Fibroblast of pulmonary artery (primary cell): ENCODE measurements at regions not wholly inside any gene's neighbourhood (a gene's known extent, or its start where the extent isn't known, plus 50 kb on each side); places are given as distances from the start of the nearest gene placed in this dataset.

ENCODE experiments used
- DNase-seq: peaks from one replicate; pipeline ENCODE4 v3.0.0-alpha.2; 2010; ENCODE audit warnings: low read depth
- H3K4me3 ChIP-seq: replicated peaks from 2 replicates; pipeline ENCODE4 v1.5.1; 2011; ENCODE audit warnings: low read depth, mild to moderate bottlenecking, control low read depth, low read length, moderate library complexity
- TF ChIP-seq, protein P1 (sequence below): IDR thresholded peaks from 2 replicates; pipeline ENCODE4 v1.5.1; 2011; ENCODE audit warnings: mild to moderate bottlenecking, control low read depth, low read length, inconsistent platforms; ENCODE audit errors: missing control alignments

DNA sequence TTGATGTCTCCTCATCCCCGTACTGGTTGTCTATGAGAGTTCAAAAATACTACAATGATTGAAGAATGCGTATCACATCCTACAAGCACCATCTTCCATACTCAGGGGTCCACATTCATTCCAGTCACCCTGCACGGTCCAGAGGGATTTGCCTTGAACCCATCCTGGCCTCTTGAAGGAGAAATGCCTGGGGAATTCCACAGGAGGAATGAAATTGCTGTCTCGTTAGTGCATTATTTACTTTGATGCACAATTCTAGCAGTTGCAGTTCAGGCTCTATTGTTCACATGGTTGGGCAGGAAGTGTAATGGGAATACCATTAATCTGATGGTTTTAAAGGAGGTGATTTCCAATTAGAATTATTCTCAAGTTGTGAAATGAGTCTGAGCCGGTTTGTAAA, 369.1 kb upstream of the XYLT1 start:
- H3K4me3 ChIP-seq, result no peak overlapping the region
- TF ChIP-seq, protein P1, sequence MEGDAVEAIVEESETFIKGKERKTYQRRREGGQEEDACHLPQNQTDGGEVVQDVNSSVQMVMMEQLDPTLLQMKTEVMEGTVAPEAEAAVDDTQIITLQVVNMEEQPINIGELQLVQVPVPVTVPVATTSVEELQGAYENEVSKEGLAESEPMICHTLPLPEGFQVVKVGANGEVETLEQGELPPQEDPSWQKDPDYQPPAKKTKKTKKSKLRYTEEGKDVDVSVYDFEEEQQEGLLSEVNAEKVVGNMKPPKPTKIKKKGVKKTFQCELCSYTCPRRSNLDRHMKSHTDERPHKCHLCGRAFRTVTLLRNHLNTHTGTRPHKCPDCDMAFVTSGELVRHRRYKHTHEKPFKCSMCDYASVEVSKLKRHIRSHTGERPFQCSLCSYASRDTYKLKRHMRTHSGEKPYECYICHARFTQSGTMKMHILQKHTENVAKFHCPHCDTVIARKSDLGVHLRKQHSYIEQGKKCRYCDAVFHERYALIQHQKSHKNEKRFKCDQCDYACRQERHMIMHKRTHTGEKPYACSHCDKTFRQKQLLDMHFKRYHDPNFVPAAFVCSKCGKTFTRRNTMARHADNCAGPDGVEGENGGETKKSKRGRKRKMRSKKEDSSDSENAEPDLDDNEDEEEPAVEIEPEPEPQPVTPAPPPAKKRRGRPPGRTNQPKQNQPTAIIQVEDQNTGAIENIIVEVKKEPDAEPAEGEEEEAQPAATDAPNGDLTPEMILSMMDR, result no peak
- no peak for DNase-seq

DNA sequence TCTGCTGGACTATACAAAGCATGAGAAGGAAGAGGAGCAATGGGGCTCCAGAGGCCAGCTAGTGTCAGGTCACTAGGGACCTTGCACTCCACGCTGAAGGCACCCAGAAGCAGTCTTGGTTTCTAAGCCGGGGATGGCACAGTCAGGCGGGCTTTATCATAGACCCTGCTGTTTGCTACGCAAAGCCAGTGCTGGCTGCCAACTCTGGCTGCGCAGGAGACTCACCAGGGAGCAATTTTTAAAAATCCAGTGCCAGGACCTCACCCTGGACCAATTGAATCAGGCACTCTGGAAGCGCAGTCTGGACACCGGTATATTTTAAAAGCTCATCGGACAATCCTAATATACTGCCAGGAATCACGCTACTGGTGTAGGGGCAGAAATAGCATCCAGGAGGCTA, 368.5 kb upstream of the XYLT1 start:
- TF ChIP-seq, protein P1, result no peak
- DNase-seq, result no peak
- no peak overlapping the region for H3K4me3 ChIP-seq

DNA sequence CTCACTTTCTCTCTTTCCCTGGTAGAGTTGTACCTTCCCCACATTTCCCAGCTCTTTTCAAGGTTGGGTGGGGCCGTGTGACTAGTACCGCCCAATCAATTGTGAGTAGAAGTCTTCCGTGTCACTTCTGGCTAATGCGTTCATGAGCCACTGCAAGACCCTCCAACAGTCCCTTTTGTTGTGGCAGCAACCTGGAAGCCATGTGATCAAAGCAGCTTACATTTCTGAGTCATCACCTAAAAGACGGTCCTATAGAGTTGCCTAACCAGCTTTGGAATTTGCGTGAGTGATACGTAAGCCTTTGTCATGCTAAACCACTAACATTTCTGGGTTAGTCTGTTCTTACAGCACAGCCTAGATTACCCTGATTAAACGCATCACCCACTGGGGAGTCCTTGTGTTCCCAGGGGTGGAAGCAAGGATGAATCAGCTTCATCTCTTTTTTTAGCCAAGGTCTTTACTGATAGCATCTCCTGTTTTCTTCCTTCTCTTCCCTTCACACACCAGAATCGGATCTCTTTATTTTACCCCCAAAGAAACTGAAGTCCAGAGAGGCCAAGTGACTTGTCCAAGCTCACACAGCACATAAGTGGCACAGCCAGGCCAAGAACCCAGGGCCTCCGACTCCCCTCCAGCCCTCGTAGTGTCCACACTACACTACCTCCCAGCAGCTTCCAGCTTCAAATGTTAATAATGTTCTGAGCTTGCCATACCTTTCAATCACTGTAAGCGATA, 366.3 kb upstream of the XYLT1 start:
- peak; percentile 48 for DNase-seq

DNA sequence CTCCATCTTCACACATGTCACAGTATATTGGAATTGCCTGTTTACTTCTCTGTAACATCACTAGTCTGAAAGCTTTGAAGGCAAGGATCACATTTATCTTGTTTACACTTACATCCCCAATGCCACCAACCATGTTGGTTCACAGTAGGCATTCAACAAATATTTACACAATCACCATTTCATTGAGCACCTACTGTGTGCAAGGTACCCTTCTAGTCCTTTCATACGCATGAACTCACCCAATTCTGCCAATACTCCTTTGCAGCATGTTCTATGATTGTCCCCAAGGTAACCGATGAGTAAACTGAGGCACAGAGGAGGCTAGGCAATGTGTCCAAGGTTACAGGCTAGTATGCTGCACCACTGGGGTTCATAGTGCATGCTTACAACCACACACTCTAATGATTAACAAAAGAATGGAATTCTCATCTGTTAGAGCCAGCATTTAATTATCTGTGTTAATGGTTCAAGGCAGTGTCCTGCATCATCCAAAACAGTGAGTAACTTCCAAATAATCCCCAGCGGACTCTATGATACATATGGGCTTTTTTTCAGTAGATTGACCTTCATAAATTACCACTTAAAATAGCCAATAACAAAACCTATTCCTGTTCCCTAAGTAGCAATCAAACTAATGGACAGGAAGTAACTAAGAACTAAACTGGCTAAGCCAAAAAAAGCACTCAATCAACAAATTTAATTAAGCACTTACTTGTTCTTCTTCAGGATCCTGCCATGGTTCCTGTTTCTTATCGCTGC, 364.5 kb upstream of the XYLT1 start:
- TF ChIP-seq, protein P1, result no peak
- no peak for DNase-seq
- no peak overlapping the region for H3K4me3 ChIP-seq

More for the DNA sequence above, 366.3 kb upstream of the XYLT1 start:
- H3K4me3 ChIP-seq, result no peak overlapping the region
- TF ChIP-seq, protein P1, result no peak

DNA sequence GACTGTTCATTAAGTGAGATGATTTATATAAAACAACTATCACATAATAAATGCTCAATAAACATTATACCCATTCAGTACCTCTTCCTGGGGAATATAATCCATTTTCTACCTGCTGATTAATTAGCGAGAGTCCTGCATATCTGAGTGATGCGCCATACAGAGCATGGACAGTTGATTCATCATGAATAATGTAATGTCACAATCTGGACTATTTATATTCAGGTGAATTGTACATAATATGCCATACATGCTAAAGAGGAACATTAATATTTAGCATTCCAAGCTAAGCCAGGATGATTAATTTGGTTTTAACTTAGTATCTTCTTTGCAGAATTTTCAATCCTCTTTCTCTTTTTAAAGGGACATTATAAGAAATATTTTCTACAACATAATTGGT, 362.0 kb upstream of the XYLT1 start:
- no peak overlapping the region for H3K4me3 ChIP-seq
- TF ChIP-seq, protein P1, result no peak
- DNase-seq, result no peak

DNA sequence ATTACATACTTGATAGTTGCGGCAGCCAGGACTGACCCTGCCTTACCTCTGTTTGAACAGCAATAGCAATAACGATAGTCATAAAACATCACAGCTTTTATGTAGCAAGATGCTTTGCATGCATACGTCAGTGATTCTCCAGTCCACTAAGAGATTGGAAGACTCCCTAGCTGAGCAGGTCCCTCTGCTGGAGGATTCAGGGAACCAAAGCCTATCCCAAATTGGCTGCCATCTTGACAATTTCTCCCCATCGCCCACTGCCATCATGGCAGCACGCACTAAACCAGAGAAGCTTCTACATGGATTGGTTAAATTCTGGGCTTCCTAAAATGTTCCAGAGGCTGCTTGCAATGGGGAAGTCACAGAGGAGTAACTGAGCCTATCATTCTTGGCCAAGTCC, 360.6 kb upstream of the XYLT1 start:
- TF ChIP-seq, protein P1, result no peak
- H3K4me3 ChIP-seq, result no peak overlapping the region
- no peak for DNase-seq
